Testis (tissue), 2 donors: ENCODE measurements at regions not wholly inside any gene's neighbourhood (a gene's known extent, or its start where the extent isn't known, plus 50 kb on each side); places are given as distances from the start of the nearest gene placed in this dataset.

Source experiments
- POLR2A ChIP-seq: fragments of 450-650 bp; IDR thresholded peaks from one replicate; pipeline ENCODE4 v1.6.1; 2017; ENCODE audit warnings: antibody characterized with exemption, mild to moderate bottlenecking, moderate library complexity
- TF ChIP-seq, protein P1 (sequence below), 3 experiments: fragments of 450-650 bp in 2 of 3; fragments of 200-600 bp in 1 of 3; sonication (generic) in 1 of 3; IDR thresholded peaks; one replicate each; pipeline ENCODE4 v1.5.1; 2016 to 2019; ENCODE audit warnings: antibody characterized with exemption in 3 of 3, mild to moderate bottlenecking in 2 of 3, moderate library complexity in 1 of 3

DNA sequence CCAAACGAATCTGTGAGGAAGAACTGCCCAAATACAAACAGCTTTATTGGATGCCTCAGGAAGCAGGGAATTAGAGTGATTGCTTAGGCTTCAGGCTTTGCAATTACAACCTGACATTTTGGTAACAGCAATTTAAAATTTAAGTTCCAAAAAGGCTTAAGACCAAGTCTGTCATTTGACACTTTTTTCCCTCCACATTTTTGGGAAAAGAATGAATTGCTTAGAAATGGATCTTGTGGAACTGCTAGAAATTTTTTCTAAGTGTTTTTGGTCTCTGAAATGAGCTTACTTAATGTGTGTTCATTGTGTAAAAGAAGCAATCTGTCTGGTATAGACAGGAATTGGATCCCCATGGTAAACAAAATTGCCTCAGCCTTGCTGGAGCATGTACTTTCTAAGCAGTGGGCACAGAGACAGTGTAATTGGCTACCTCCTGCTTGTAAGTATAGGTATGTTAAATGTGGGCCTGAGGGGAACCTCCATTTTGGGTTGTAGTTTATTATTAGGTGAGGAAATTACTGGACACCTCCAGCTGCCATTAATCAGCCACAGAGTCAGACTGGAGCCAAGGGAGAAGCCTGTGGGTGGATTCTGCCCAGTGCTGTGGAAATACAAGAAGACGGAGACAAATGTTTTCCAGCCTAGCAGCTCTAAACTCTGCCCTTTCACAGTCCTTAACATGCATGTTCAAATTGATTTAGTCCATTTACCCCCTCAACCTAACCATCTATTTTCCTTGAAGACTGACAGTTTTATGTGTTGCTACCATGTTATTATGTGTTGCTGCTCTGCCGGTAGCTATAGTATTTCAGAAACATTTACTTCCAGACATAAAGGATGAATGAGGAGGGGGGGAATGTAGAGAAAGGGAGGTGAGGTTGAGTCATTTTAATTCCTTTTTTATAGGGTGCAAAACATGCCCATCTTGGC, 473.0 kb downstream of the SPRY1 start:
- TF ChIP-seq, protein P1, sequence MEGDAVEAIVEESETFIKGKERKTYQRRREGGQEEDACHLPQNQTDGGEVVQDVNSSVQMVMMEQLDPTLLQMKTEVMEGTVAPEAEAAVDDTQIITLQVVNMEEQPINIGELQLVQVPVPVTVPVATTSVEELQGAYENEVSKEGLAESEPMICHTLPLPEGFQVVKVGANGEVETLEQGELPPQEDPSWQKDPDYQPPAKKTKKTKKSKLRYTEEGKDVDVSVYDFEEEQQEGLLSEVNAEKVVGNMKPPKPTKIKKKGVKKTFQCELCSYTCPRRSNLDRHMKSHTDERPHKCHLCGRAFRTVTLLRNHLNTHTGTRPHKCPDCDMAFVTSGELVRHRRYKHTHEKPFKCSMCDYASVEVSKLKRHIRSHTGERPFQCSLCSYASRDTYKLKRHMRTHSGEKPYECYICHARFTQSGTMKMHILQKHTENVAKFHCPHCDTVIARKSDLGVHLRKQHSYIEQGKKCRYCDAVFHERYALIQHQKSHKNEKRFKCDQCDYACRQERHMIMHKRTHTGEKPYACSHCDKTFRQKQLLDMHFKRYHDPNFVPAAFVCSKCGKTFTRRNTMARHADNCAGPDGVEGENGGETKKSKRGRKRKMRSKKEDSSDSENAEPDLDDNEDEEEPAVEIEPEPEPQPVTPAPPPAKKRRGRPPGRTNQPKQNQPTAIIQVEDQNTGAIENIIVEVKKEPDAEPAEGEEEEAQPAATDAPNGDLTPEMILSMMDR (IDR thresholded peaks at IDR 0.05), result no peak
- no peak for TF ChIP-seq POLR2A
